GM13977 (cell line): ENCODE measurements at regions not wholly inside any gene's neighbourhood (a gene's known extent, or its start where the extent isn't known, plus 50 kb on each side); places are given as distances from the start of the nearest gene placed in this dataset.

Experiments used
- DNase-seq: peaks from one replicate; pipeline ENCODE4 v3.0.0; 2012; ENCODE audit warnings: low spot score
- CTCF ChIP-seq: IDR thresholded peaks from 2 replicates; pipeline ENCODE4 v1.5.1; 2012; ENCODE audit warnings: mild to moderate bottlenecking, control low read depth; ENCODE audit not compliant: insufficient read depth; ENCODE audit errors: extremely low read depth, missing control alignments
- in situ Hi-C: fragments of 300-500 bp; cut with MboI; formaldehyde crosslinking; loops from one replicate; pipeline ENCODE4 v1.12.0; 2022; ENCODE audit warnings: low sequenced_read_pairs, low pct_unique_long_range_greater_than_20kb, mixed read lengths, inconsistent platforms; ENCODE audit not compliant: unreplicated experiment

- no peak for TF ChIP-seq CTCF
- no peak for DNase-seq
- in situ Hi-C loops: loop anchor here (10.0 to 25.0 kb wide), 3 partner anchors 137 to 450 kb away; no protein-coding TSS in a partner anchor
Measured at GRCh38 chr13:76012091-76012721, 376.1 kb downstream of the LMO7 start.

GRCh38 chr13:76009267-76009890 lies 373.2 kb downstream of the LMO7 start:
- no peak for DNase-seq
- TF ChIP-seq CTCF: no peak
- in situ Hi-C loops: loop anchor here (25.0 kb wide), 2 partner anchors 322 to 453 kb away; no protein-coding TSS in a partner anchor

- in situ Hi-C loops: loop anchor here (25.0 kb wide), 2 partner anchors 317 to 458 kb away; no protein-coding TSS in a partner anchor
- no peak for TF ChIP-seq CTCF
- no peak for DNase-seq
Measured at GRCh38 chr13:76004416-76004815, 368.3 kb downstream of the LMO7 start.

DNA sequence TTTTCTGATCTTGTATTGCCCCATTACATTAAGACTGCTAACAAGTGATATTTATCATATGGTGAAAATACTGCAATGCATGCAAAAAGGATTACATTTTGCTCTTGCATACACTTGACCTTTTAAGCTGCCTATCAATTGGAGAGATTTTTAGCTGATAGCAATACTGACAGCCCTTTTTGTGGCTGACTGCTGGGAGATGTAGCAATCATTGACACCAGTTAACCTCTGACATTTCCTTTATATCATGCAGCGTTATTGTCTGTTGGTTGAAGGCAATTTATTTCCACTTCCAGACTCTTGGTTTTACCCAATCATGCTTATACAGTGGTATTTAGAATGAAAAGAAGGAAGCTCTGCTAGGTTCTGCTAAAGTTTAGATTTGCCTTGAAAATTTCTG lies 364.0 kb downstream of the LMO7 start:
- no peak for TF ChIP-seq CTCF
- no peak for DNase-seq
- in situ Hi-C loops: loop anchor here (25.0 kb wide), 2 partner anchors 313 to 462 kb away; no protein-coding TSS in a partner anchor

GRCh38 chr13:75996582-75996981 lies 360.5 kb downstream of the LMO7 start:
- TF ChIP-seq CTCF: no peak
- in situ Hi-C loops: no loop called here
- DNase-seq: no peak

DNA sequence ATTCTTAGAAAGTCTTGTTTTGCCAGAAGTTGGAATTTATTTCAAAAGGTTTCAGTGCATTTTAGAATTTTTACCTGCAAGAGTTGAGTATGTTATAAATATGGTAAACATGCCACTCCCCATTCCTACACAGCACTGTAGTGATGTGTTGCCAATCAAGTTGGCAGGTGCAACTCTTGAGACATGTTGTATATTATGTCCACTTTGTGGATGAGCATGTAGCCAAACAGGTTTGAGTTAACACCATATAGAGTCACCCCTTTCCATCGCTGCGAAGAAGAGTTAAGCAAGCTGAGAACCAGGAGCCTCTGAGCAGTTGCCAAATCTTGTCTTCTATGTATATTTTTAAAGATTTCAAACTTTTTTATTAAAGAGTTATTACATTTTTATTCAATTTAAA lies 359.8 kb downstream of the LMO7 start:
- no peak for TF ChIP-seq CTCF
- DNase-seq: no peak
- in situ Hi-C loops: no loop called here
